ENCODE measurements at regions not wholly inside any gene's neighbourhood (a gene's known extent, or its start where the extent isn't known, plus 50 kb on each side); places are given as distances from the start of the nearest gene placed in this dataset.
A peak's percentile ranks its signal among the peaks of the same experiment; 100 is the strongest.

DNA sequence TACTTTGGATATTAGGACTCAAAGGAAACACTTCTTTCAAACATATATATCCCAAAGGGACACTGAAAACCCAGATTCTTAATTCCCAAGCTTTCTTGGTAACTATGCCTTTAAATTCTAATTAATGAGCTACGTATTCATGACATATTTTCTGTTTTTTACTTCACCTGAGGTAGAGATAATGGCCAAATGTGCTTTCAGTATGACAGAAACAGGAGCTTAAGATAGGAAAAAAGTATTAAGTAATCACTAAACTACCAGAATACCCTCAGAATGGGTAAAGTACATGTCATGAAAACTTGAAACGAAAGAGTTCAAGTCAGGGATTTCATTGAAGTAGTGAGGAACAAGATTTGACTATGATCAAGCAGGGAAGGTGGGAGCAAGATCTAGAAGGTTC is 478.5 kb downstream of the AGTPBP1 start:
- DNase-seq (ENCODE audit: low read depth in 2 of 2), result no peak

DNA sequence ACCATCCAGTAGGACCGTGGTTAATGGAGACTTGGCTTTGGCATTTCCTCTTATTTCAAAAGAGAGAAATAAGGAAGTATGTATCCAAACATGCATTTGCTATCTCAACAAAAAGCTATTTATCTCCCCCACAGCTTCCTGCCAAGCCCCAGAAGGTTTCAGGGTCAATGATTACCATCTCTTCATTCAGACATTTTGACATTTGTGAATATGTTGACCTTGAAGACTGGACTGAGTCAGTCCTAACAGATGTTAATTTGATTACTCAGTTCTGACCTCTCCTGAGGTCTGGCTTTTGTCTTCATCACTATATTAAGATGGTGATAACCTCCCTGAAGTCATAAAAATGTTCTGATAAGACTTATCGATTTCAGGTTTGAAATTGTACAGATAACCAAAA is 479.4 kb downstream of the AGTPBP1 start:
- no peak for DNase-seq (ENCODE audit: low read depth in 2 of 2)

DNA sequence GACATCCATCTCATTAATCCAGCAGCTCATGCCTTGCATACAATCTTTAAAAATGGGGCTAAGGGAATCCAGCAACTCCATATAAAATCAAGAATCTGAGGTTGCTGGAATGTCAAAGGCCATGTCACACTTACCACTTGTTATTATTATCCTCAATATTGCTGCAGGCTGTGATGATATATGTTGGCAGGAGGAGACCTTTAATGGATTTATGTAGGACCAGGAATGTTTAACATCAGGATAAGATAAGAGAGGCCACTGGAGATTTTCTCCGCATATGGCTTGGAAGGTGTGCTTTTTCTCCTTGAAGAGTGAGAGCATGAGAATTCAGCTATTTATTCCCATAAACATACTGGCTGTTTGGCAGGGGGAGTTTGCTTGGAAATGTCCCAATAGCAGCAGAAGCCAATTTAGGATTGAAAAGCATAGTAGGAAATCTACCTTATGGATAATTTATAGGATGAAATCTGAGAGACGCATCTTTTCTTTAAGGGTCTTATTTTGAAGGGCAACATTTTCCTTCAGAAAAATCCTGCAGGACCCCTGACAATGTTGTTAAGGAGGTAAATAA is 481.4 kb downstream of the AGTPBP1 start:
- DNase-seq (ENCODE audit: low read depth in 2 of 2), result no peak

DNA sequence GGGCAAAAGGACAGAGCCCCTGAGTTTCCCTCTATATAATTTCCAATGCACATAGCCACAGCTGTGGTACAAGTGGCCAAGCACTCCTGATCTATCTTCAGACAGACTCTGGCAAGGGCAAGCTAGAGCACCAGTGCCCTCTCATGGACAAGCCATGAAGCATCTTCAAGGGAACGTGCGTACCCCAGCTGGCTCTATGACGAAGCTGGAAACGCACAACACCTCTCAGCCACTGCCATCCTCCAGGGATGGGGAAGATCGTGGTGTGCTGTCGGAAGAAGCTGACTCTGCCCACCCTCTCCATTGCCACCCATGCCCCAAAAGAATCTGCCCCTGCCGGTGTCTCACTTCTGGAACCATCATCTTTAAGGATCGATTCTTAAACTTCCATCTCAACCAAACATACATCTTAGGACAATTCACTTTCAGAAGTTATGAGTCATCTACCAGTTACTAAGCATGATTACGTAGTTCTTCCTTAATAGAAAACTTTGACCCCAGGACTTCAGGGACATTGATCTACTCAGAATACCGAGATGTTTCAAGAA is 482.9 kb downstream of the AGTPBP1 start:
- DNase-seq (ENCODE audit: low read depth in 2 of 2), result peak; percentile 16 to 37

DNA sequence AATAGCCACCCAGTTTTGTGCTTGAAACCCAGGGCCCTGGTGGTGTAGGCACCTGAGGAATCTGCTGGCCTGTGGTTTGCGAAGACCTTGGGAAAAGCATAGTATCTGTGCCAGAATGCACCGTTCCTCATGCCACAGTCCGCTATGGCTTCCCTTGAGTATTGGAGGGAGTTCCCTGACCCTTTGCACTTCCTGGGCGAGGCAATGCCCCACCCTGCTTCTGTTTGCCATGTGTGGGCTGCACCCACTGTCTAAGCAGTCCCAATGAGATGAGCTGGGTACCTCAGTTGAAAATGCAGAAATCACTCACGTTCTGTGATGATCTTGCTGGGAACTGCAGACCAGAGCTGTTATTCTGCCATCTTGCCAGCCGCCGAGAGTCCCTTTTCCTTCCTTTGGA is 483.5 kb downstream of the AGTPBP1 start:
- no peak for DNase-seq (ENCODE audit: low read depth in 2 of 2)

DNA sequence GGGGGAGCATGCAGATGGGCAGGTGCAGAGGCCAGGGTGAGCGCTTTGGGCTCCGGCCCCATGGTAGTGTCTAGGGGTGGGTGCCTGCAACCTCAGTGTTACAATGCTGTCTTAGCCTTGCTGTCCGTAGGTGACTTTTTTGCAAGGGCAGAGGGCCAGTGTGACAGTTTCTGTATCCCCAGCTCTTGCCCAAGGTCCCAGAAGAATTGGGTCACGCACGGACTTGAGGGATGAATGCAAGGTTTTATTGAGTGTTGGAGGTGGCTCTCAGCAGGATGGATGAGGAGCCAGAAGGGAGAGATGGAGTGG is 492.5 kb downstream of the AGTPBP1 start:
- DNase-seq (ENCODE audit: low read depth in 2 of 2), result no peak

DNA sequence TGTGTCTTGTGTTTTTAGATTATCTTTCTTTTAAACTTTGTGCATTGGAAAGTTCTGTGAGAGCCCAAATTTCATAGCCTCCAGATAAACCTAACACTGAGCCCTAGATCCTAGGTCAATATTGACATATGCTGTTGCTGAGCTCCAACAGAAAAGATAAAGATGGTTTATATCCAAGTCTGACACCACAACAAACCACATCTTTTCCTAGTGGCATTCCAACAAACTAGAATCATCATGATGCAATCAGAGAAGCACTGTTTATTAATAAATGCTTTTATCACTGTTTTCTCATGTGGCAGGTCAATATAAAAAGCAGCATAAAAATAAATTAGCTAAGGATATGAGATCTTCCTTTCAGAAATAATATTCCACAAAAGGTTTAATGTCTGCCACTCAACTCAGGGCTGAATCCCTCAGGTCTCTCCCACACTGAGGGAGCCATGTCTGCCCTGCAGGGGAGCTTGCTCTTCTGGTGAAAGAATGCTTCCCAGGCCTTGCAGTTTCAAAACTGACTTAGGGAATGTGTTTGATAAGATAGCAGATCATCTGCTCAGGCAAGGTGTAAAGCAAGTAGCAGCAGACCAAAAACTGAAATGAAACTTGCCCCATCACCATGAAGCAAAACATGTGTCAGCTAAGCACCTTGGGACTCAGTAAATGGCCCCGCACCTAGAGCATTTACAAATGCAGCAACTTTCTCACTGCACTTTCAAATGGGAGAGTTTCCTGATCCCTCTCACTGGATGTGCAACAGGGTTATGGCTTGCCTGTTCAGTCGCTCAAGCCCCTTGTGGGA is 493.0 kb downstream of the AGTPBP1 start:
- no peak for DNase-seq (ENCODE audit: low read depth in 2 of 2)

DNA sequence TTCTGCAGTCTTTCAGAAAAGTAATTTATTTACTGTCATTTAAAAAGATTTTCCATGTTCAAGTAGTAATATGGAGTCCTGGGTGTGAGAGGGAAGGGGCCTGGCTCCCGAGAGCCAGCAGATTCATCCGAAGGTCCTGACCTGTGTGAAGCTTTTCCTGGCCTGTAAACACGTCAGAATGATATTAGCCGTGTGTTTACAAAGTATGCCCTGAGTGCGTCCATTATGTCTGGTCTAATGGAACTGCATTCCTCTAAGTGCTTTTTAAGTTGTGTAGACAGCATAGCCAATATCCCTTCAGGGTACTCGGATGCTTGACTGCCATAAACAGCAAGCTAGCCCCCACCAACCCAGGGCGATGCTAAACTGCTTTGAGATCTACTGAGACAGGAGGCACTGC is 495.2 kb downstream of the AGTPBP1 start:
- DNase-seq (ENCODE audit: low read depth in 2 of 2), result no peak

DNA sequence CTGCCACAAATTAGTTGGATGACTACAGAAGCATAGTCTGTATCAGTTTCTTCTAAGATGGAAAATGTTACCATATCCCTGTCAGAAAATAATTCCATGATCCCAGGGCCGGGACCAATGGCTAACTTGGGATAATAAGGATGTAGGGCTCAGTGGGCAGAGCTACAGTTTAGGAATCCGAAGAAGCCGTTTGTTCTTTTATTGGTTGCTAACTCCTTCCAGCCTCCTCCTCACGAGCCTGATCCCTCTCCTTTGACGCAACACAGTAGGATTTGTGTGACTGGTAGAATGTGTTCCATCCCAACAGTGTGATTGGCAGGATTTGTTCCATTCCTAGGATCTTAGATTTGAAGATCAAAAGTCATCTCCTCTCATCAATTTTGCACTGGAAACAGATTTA is 496.9 kb downstream of the AGTPBP1 start:
- DNase-seq (ENCODE audit: low read depth in 2 of 2), result no peak

DNA sequence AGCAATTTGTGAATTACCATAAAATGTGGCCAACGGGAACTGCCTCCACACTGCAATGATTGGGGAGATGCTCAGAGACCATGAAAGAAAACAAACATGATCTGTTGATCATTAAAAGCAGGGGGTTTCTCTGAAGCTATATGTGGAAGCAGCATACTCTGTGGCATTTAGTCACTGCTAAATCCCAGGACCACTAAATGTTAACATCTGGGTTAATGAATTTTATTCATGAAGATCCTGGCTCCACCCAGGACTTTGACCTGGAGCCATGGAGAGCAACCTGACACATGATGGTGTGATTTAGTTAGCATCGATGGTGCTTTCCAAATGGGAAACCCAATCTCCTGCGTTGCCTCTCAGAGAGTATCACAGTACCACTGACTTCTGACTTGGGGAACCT is 497.8 kb downstream of the AGTPBP1 start:
- DNase-seq (ENCODE audit: low read depth in 2 of 2), result no peak

DNA sequence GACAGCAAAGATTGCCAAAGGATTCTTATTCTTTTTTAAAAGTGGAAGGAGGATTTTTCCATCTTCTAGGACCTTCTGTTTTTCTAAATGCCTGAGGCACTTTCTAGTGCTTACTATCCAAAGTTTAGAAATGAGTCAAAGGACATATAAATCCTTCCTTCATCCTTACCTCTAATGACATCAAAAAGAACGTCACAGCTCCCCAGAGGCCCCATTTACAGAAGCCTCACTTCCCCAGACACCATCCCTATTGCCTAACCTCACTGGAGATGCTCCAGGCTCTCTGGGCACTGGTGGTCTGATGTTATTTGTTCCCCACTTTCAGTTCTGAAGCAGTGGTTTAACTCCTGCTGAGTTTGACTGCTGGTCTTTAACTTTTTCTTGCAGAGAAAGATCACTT is 504.3 kb downstream of the AGTPBP1 start:
- DNase-seq (ENCODE audit: low read depth in 2 of 2), result no peak

DNA sequence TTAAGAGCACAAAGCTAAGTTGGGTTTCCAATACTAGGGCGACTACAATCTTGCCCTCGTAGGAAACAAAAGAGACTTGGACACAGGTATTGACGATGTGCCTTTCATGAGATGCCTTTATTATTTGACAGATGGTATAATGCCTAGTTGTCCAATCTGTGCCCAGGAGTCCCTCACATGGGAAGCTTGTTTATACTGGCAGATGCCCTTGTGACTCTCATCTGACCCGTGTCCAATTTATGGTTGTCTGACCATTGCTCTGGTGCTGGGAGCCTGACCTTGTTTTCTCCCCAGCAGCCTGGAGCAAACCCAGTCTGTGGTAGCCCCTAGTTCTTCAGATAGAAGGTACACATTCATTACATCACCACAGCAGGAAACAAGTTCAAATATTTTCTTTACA is 511.7 kb downstream of the AGTPBP1 start:
- no peak for DNase-seq (ENCODE audit: low read depth in 2 of 2)

DNA sequence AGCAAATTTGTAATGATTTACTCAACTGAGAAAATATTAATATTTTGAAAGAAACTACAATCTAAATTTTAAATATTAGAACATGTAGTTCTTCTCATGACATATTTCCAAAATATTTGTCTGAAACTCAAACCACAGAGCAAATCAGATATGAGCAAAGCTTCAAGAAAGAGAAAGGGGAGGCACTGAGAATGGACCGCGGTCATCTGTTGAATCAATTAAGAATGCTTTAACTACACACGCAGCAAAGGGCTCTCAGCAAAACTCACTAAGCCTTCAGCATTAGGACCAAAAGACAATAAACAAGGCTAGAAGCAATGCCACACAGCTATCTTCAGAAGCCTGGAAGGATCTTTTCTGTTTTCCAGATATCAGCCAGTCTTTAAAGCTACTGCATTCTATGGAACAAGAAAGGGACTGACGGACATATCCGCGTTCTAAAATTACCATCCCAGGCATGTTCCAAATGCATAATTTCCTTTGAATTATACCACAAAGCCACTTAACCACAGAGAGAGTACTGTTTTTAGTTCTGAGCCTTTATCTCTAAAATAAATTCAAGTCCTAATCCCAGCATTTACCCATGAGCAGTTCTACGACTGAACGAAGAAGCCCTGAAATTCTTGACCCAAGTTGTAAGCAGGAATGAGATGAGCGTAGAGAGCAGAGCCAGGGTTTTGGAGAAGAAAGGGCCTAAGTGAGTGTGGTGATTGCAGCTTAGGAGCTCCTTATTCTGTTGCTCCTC is 513.5 kb downstream of the AGTPBP1 start:
- no peak for DNase-seq (ENCODE audit: low read depth in 2 of 2)

DNA sequence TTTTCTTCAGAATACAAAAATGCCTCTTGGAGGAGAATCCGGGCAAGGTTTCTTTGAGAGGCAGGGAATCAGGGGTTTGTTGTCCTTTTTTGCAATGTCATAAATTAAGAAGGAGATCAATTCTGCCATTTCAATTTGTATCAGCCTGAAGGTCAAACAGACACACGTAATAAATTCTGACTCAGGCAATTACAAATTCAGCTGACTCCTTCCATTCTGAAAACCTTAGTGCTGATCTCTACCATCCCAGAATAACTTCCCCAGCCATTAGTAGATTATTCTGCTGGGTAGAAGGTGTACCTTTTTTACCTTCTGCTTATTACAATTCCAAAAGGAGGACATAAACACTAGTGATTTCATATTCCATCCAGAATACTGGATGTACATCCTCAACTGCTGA is 516.6 kb downstream of the AGTPBP1 start:
- no peak for DNase-seq (ENCODE audit: low read depth in 2 of 2)

DNA sequence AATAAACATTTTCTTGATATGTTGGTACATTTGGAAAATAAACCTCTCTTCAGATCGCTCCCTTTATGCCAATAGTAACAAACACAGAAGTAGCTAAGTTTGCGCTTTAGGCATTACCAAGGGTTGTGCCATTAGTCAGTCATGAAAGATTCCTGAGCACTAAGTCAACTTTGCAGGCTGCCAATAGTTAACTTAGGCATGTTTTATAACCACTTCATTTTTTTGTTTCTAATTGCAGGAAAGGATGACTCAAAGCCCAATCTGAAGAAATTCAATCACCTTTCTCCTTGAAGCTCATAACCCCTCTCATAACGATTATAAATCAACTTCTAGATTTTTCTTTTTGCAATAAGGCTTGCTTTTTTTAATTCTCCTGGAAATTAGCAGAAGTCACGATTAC is 517.0 kb downstream of the AGTPBP1 start:
- DNase-seq (ENCODE audit: low read depth in 2 of 2), result no peak

DNA sequence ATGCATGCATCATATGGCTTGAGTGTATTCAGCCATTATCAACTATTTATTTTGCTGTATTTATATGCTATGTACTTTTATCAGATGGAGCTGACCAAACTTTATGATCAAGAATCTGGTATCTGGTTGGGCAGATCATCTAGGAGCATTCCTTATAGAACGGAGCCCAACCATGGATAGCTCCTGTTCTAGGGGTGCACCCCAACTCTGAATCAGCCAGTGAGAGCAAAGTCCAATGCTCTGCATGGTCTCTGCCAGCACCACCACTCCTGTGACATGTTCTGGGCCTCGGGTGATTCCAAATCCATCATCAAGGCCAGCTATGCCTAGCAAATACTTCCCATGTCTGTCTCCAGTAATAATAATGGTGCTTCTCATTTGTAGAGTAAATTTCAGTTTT is 517.5 kb downstream of the AGTPBP1 start:
- no peak for DNase-seq (ENCODE audit: low read depth in 2 of 2)

DNA sequence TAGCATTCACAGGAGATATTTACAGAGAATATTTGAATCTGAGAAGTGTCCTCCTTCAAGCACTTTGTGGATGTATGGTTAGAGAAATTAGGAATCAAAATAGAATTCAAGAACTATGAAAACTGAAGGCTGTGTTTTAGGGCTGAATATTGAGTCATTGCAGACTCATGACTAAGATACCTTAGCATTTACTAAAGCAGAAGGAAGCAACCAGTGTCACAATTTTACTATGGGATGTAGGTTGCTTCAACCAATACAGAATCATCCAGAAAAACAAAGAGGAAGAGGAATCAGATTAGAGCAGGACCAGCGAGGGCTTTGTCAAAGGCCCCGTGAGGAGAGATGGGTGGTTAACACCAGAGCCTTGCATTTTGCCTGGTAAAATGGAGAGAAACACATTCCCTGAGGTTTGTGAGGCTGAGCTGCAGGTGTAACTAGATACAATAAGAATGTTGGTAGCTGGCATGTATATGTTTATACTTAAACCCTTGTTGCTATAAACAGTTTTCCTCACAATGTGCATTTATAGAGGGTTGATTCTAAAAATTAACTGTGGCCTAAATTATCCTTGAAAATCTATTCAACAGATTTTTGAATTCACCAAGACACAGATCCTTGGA is 518.1 kb downstream of the AGTPBP1 start:
- DNase-seq (ENCODE audit: low read depth in 2 of 2), result no peak

DNA sequence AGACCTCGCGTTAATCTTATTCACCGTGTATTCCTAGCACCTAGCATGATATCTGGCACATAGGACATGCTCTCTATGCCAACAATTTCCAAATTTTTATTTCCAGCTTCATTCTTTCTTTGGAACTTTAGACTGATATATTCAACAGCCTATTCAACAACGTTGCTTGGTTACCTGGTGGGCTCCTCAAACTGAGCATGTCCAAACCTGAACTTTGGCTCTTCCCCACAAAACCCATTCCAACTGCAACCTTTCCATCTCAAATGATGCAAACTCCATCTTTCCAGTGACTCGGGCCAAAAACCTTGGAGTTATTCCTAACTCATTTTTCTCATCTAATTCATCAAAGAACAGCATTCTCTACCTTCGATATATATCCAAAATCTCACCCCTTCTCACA is 525.2 kb downstream of the AGTPBP1 start:
- DNase-seq (ENCODE audit: low read depth in 2 of 2), result no peak

DNA sequence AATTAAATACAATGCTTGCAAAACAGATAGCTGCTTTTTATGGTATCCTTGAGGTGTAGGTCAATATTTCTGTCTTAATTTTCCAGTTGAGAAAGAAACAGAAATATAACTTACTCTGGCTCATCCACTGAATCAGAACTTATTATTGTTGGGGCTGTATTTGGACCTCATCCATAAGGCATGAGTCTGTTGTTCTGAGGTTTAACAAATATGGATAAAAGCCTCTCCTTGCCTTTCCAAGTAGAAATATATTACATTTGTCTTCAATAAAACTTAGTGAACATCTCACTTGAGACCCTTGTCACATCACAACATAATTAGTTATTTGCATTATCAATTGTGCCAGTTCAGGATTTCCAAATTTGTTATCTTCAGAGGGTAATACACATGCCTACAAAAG is 525.8 kb downstream of the AGTPBP1 start:
- DNase-seq (ENCODE audit: low read depth in 2 of 2), result no peak

DNA sequence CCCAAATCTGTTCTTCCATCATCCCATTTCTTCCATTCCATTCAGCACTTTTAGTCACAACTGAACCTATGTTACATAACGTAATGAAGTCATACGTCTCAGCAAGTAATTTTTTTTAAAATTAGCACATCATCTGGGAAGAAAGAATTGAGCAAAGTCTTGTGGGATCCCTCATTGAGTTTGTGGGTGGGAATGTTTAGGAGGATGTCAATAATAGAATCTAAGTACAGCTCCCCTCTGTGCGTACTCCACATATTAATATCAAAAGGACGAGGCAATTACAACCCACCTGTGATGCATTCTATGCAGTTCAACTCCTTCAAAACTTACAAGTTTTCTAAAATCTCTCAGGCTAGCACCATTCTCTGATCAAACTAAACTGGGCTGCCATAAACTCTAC is 526.3 kb downstream of the AGTPBP1 start:
- no peak for DNase-seq (ENCODE audit: low read depth in 2 of 2)

DNA sequence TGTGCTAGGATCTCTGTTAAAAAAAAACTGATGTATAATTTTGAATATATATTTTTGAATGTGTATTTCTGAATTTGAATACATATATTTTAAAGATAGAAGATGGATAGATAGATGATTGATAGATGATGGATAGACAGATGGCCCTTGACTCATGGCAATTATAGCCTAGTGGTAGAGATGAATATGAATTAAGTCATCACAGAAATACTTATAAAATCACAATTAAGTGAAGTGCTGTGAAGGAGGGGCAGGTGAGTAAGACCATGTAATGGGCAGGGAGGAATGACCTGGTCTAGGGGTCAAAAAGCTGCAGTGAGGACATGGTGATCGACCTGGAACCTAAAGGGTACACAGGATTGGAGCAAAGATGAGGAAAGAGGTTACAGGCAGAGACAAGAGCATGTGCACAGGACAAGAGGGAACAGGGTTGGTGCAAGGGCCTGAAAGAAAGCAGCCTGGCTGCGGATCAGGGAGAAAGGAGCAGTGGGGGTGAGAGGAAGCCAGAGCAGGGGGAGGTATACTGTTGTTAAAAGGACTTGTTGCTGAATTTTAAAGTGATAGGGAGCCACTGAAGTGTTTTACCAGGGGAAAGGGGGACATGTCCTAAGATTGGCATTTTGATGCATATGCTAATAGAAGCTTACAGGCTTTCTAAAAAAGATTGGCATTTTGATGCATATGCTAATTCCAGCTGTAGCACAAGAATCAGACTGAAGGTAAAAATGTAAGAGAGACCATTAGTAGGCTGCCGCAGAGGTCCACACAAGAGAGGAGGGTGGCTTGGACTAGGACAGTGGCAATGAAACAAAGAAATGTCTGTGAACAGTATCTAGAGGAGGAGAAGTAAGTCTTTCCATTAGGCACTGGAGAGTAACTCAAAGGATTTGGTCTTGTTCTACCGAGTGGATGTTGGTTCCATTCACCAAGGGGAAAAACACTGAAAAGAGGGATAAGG is 527.8 kb downstream of the AGTPBP1 start:
- DNase-seq (ENCODE audit: low read depth in 2 of 2), result no peak
